ENCODE measurements at regions not wholly inside any gene's neighbourhood (a gene's known extent, or its start where the extent isn't known, plus 50 kb on each side); places are given as distances from the start of the nearest gene placed in this dataset.

GRCh38 chrX:23127586-23127985, 127.8 kb downstream of the DDX53 start:
- DNase-seq (ENCODE audit: extremely low read depth in 1 of 4, low spot score in 3 of 4) (no peak), FAIRE-seq (no peak), ATAC-seq (no peak)
- H4K20me1 ChIP-seq (replicated peaks; ENCODE audit: control insufficient read depth, insufficient read depth, low read length) = no peaks in the 10 kb centered on the region
- in situ Hi-C loops (cut with MboI) (no loop called here), intact Hi-C loops (cut with micrococcal nuclease) (no loop called here)
- no peak for TF ChIP-seq NR0B1 (IDR thresholded peaks at IDR 0.05; ENCODE audit: partially characterized antibody)
- TF ChIP-seq STAT5B (CRISPR knock-in tag; IDR thresholded peaks at IDR 0.05) = no peak
- no peak for TF ChIP-seq NR1H2 (CRISPR knock-in tag; IDR thresholded peaks at IDR 0.05)
- no peak for TF ChIP-seq HBP1 (CRISPR knock-in tag; IDR thresholded peaks at IDR 0.05)
- no peak overlapping the region for H3K9ac ChIP-seq (ENCODE audit: insufficient read depth in 1 of 2, low read depth in 2 of 2, low read length in 2 of 2)
- ChIA-PET POLR2A (no interaction called here), CTCF (ENCODE audit: low intra/inter-chr PET ratio) (no interaction called here)
- no peaks in the 10 kb centered on the region for H3K9me3 ChIP-seq (replicated peaks; ENCODE audit: control insufficient read depth, insufficient read depth, low read depth, low read length)
- no peak overlapping the region for H3K27ac ChIP-seq (ENCODE audit: extremely low read depth, low read depth, low read length)
- H3K4me1 ChIP-seq (replicated peaks in 1 of 2; ENCODE audit: control insufficient read depth in 2 of 2, insufficient read depth in 2 of 2, low read length in 2 of 2) = no peaks in the 10 kb centered on the region
- H3K36me3 ChIP-seq (ENCODE audit: control insufficient read depth, insufficient read depth, low read length) = no peaks in the 10 kb centered on the region
- no peaks in the 10 kb centered on the region for H3K27me3 ChIP-seq (ENCODE audit: control insufficient read depth in 2 of 2, insufficient read depth in 2 of 2, low read length in 2 of 2)
- no peak overlapping the region for H3K4me3 ChIP-seq
- no peaks in the 10 kb centered on the region for H3K9me1 ChIP-seq (ENCODE audit: control insufficient read depth, insufficient read depth, low read length)
- BruUV-seq (replicated peaks) = no TSS peak
- H2AFZ ChIP-seq (ENCODE audit: low read depth, low read length) = no peak overlapping the region
- 0% methylated on average over 4 of the region's 4 CpGs for WGBS (ENCODE audit: insufficient coverage, low coverage, missing lambda C conversion rate)
- no peaks in the 10 kb centered on the region for H3K79me2 ChIP-seq (ENCODE audit: control insufficient read depth, insufficient read depth, low read length)
- no peak overlapping the region for H3K4me2 ChIP-seq (ENCODE audit: insufficient read depth, low read length)
